Tibial nerve (tissue), 4 donors: ENCODE measurements at regions not wholly inside any gene's neighbourhood (a gene's known extent, or its start where the extent isn't known, plus 50 kb on each side); places are given as distances from the start of the nearest gene placed in this dataset.

Experiments used
- CTCF ChIP-seq, 5 experiments: fragments of 200-600 bp in 3 of 5; fragments of 450-650 bp in 2 of 5; sonication (generic) in 3 of 5; IDR thresholded peaks; one replicate each; pipeline ENCODE4 v1.5.1; 2016 to 2019; ENCODE audit warnings: antibody characterized with exemption in 5 of 5, mild to moderate bottlenecking in 3 of 5, moderate library complexity in 2 of 5
- EP300 ChIP-seq, 2 donors: sonication (generic); formaldehyde crosslinking; IDR thresholded peaks; one replicate each; pipeline ENCODE4 v1.6.1; 2017; ENCODE audit warnings: antibody characterized with exemption in 2 of 2, mild to moderate bottlenecking in 1 of 2
- POLR2A ChIP-seq, 2 donors: fragments of 450-650 bp; IDR thresholded peaks; one replicate each; pipeline ENCODE4 v1.6.1; 2017; ENCODE audit warnings: antibody characterized with exemption in 2 of 2, mild to moderate bottlenecking in 2 of 2, moderate library complexity in 2 of 2

GRCh38 chr17:69872675-69873262 lies 202.3 kb upstream of the KCNJ16 start:
- TF ChIP-seq EP300 (IDR thresholded peaks at IDR 0.05) (no peak), CTCF (IDR thresholded peaks at IDR 0.05) (no peak), POLR2A (IDR thresholded peaks at IDR 0.05) (no peak)
